HAP-1 (cell line): ENCODE measurements at regions not wholly inside any gene's neighbourhood (a gene's known extent, or its start where the extent isn't known, plus 50 kb on each side); places are given as distances from the start of the nearest gene placed in this dataset.

Experiments
- DNase-seq, 2 experiments: peaks; one replicate each; pipeline ENCODE4 v3.0.0-alpha.2; 2016 to 2020; ENCODE audit warnings: low spot score in 2 of 2
- H3K27me3 ChIP-seq: fragments of 250-450 bp; sonication (Bioruptor Pico); 2 replicates; pipeline ENCODE4 v1.5.1; 2020; ENCODE audit warnings: low read depth, mild to moderate bottlenecking, moderate library complexity
- H3K36me3 ChIP-seq: fragments of 250-450 bp; sonication (Bioruptor Pico); replicated peaks from 2 replicates; pipeline ENCODE4 v1.5.1; 2020; ENCODE audit warnings: mild to moderate bottlenecking
- H3K4me1 ChIP-seq: fragments of 250-450 bp; sonication (Bioruptor Pico); 2 replicates; pipeline ENCODE4 v1.5.1; 2020; ENCODE audit warnings: mild to moderate bottlenecking
- H3K4me3 ChIP-seq: fragments of 250-450 bp; sonication (Bioruptor Pico); 2 replicates; pipeline ENCODE4 v1.5.1; 2020; ENCODE audit warnings: mild to moderate bottlenecking, moderate library complexity
- H3K9me3 ChIP-seq: fragments of 250-450 bp; sonication (Bioruptor Pico); 2 replicates; pipeline ENCODE4 v1.5.1; 2020; ENCODE audit warnings: mild to moderate bottlenecking, moderate library complexity
- in situ Hi-C: fragments of 300-500 bp; cut with MboI; formaldehyde crosslinking; loops from 3 replicates; pipeline ENCODE4 v1.14.3; 2020; ENCODE audit warnings: low sequenced_read_pairs, inconsistent platforms, mixed read lengths

GRCh38 chr14:99079061-99079727 is 192.8 kb downstream of the BCL11B start:
- H3K4me3 ChIP-seq, result no peak overlapping the region
- H3K27me3 ChIP-seq, result no peaks in the 10 kb centered on the region
- in situ Hi-C loops, result no loop called here
- DNase-seq, result no peak
- H3K36me3 ChIP-seq, result no peaks in the 10 kb centered on the region
- H3K9me3 ChIP-seq, result no peaks in the 10 kb centered on the region
- no peaks in the 10 kb centered on the region for H3K4me1 ChIP-seq

GRCh38 chr14:99080306-99080705 is 191.7 kb downstream of the BCL11B start:
- DNase-seq, result no peak
- no peak overlapping the region for H3K4me3 ChIP-seq
- H3K9me3 ChIP-seq, result no peaks in the 10 kb centered on the region
- H3K36me3 ChIP-seq, result no peaks in the 10 kb centered on the region
- no peaks in the 10 kb centered on the region for H3K4me1 ChIP-seq
- in situ Hi-C loops, result no loop called here
- no peaks in the 10 kb centered on the region for H3K27me3 ChIP-seq

GRCh38 chr14:99081156-99081765 is 190.7 kb downstream of the BCL11B start:
- Histone ChIP-seq H3K9me3 (no peaks in the 10 kb centered on the region), H3K4me1 (no peaks in the 10 kb centered on the region), H3K4me3 (no peak overlapping the region), H3K27me3 (no peaks in the 10 kb centered on the region), H3K36me3 (no peaks in the 10 kb centered on the region)
- in situ Hi-C loops, result no loop called here
- DNase-seq, result no peak

- no peaks in the 10 kb centered on the region for H3K27me3 ChIP-seq
- H3K9me3 ChIP-seq, result no peaks in the 10 kb centered on the region
- no peak for DNase-seq
- H3K4me1 ChIP-seq, result no peaks in the 10 kb centered on the region
- no peak overlapping the region for H3K4me3 ChIP-seq
- no peaks in the 10 kb centered on the region for H3K36me3 ChIP-seq
- in situ Hi-C loops, result no loop called here
These were observed 190.1 kb downstream of the BCL11B start for GRCh38 chr14:99081880-99082279.

- no peaks in the 10 kb centered on the region for H3K4me1 ChIP-seq
- H3K4me3 ChIP-seq, result no peak overlapping the region
- H3K27me3 ChIP-seq, result no peaks in the 10 kb centered on the region
- H3K9me3 ChIP-seq, result no peaks in the 10 kb centered on the region
- no peak for DNase-seq
- H3K36me3 ChIP-seq, result no peaks in the 10 kb centered on the region
- in situ Hi-C loops, result no loop called here
These were observed 178.2 kb downstream of the BCL11B start for GRCh38 chr14:99093532-99094517.

GRCh38 chr14:99094901-99095300 is 177.1 kb downstream of the BCL11B start:
- DNase-seq, result no peak
- H3K27me3 ChIP-seq, result no peaks in the 10 kb centered on the region
- H3K9me3 ChIP-seq, result no peaks in the 10 kb centered on the region
- no peaks in the 10 kb centered on the region for H3K36me3 ChIP-seq
- no peak overlapping the region for H3K4me3 ChIP-seq
- H3K4me1 ChIP-seq, result no peaks in the 10 kb centered on the region
- in situ Hi-C loops, result no loop called here

- no peaks in the 10 kb centered on the region for H3K9me3 ChIP-seq
- no peak for DNase-seq
- H3K27me3 ChIP-seq, result no peaks in the 10 kb centered on the region
- H3K4me3 ChIP-seq, result no peak overlapping the region
- H3K36me3 ChIP-seq, result no peaks in the 10 kb centered on the region
- no peaks in the 10 kb centered on the region for H3K4me1 ChIP-seq
- in situ Hi-C loops, result no loop called here
These were observed 176.6 kb downstream of the BCL11B start for GRCh38 chr14:99095369-99095768.

- no peak overlapping the region for H3K4me3 ChIP-seq
- H3K36me3 ChIP-seq, result no peaks in the 10 kb centered on the region
- in situ Hi-C loops, result no loop called here
- H3K27me3 ChIP-seq, result no peaks in the 10 kb centered on the region
- no peak for DNase-seq
- H3K9me3 ChIP-seq, result no peaks in the 10 kb centered on the region
- no peaks in the 10 kb centered on the region for H3K4me1 ChIP-seq
These were observed 173.8 kb downstream of the BCL11B start for GRCh38 chr14:99098199-99098598.

- no peak overlapping the region for H3K4me3 ChIP-seq
- H3K9me3 ChIP-seq, result no peaks in the 10 kb centered on the region
- in situ Hi-C loops, result no loop called here
- no peaks in the 10 kb centered on the region for H3K4me1 ChIP-seq
- no peaks in the 10 kb centered on the region for H3K36me3 ChIP-seq
- no peak for DNase-seq
- no peaks in the 10 kb centered on the region for H3K27me3 ChIP-seq
These were observed 172.8 kb downstream of the BCL11B start for GRCh38 chr14:99099051-99099787.

- Histone ChIP-seq H3K9me3 (no peaks in the 10 kb centered on the region), H3K27me3 (no peaks in the 10 kb centered on the region), H3K36me3 (no peaks in the 10 kb centered on the region), H3K4me3 (no peak overlapping the region), H3K4me1 (no peaks in the 10 kb centered on the region)
- in situ Hi-C loops, result no loop called here
- no peak for DNase-seq
These were observed 171.3 kb downstream of the BCL11B start for GRCh38 chr14:99100497-99101270.

GRCh38 chr14:99101855-99102461 is 170.0 kb downstream of the BCL11B start:
- no peaks in the 10 kb centered on the region for H3K4me1 ChIP-seq
- no peak for DNase-seq
- H3K9me3 ChIP-seq, result no peaks in the 10 kb centered on the region
- no peaks in the 10 kb centered on the region for H3K36me3 ChIP-seq
- H3K4me3 ChIP-seq, result no peak overlapping the region
- H3K27me3 ChIP-seq, result no peaks in the 10 kb centered on the region
- in situ Hi-C loops, result no loop called here

GRCh38 chr14:99116741-99117295 is 155.2 kb downstream of the BCL11B start:
- Histone ChIP-seq H3K4me1 (no peaks in the 10 kb centered on the region), H3K4me3 (no peak overlapping the region), H3K9me3 (no peaks in the 10 kb centered on the region), H3K27me3 (peaks cover 3% of the 10 kb centered on the region; the same call in 1 of the 2 replicates), H3K36me3 (no peaks in the 10 kb centered on the region)
- in situ Hi-C loops, result no loop called here
- no peak for DNase-seq
